IMR-90 (cell line): ENCODE measurements at regions not wholly inside any gene's neighbourhood (a gene's known extent, or its start where the extent isn't known, plus 50 kb on each side); places are given as distances from the start of the nearest gene placed in this dataset.

ENCODE experiments used
- ATAC-seq: fragments of 200-7000 bp; cut with Tn5 transposase; 2 replicates; pipeline ENCODE4 v1.9.1; 2020; ENCODE audit warnings: low read depth, mild to moderate bottlenecking, moderate library complexity
- BruUV-seq: library from RNA; stranded (reverse); fragments of 400-500 nt; replicated peaks from 2 replicates; lab custom pipeline; 2021; lab: Mats Ljungman, UMichigan
- CTCF ChIA-PET: fragments of 300-600 bp; formaldehyde crosslinking; extraction: SDS; loops from one replicate; lab custom pipeline; 2021; ENCODE audit warnings: antibody characterized with exemption; lab: Yijun Ruan, JAX
- POLR2A ChIA-PET: fragments of 300-600 bp; sonication (Branson Sonifier 250); formaldehyde crosslinking; loops from one replicate; lab custom pipeline; 2022; ENCODE audit warnings: antibody characterized with exemption; ENCODE audit not compliant: unreplicated experiment; lab: Charles Lee
- DNase-seq: peaks from one replicate; pipeline ENCODE4 v3.0.0; 2013
- H2AFZ ChIP-seq: replicated peaks from 2 replicates; pipeline ENCODE3; 2013; ENCODE audit warnings: low read length, mild to moderate bottlenecking; ENCODE audit not compliant: poor library complexity
- H2AK5ac ChIP-seq: 2 replicates; pipeline ENCODE4 v1.6.1; 2013; ENCODE audit warnings: low read depth, low read length, inconsistent platforms
- H2AK9ac ChIP-seq: replicated peaks from 2 replicates; pipeline ENCODE3; 2013; ENCODE audit warnings: mild to moderate bottlenecking, low read depth, low read length, moderate library complexity; ENCODE audit not compliant: poor library complexity
- H2BK120ac ChIP-seq: 2 replicates; pipeline ENCODE4 v1.6.1; 2013; ENCODE audit warnings: low read depth, low read length, inconsistent platforms
- H2BK15ac ChIP-seq: 3 replicates; pipeline ENCODE4 v1.6.1; 2013; ENCODE audit warnings: low read depth, low read length, inconsistent platforms
- H2BK20ac ChIP-seq: 2 replicates; pipeline ENCODE4 v1.6.1; 2013; ENCODE audit warnings: low read depth, mild to moderate bottlenecking, inconsistent platforms, low read length, moderate library complexity
- H2BK5ac ChIP-seq: 2 replicates; pipeline ENCODE4 v1.6.1; 2013; ENCODE audit warnings: mild to moderate bottlenecking, low read depth, low read length, inconsistent platforms; ENCODE audit not compliant: poor library complexity, severe bottlenecking
- H3K14ac ChIP-seq: replicated peaks from 2 replicates; pipeline ENCODE4 v1.6.1; 2013; ENCODE audit warnings: low read depth, low read length, inconsistent platforms
- H3K18ac ChIP-seq: 2 replicates; pipeline ENCODE4 v1.6.1; 2013; ENCODE audit warnings: low read depth, low read length, control low read depth
- H3K23ac ChIP-seq: 2 replicates; pipeline ENCODE4 v1.6.1; 2013; ENCODE audit warnings: low read depth, low read length, inconsistent platforms
- H3K27ac ChIP-seq: 2 replicates; pipeline ENCODE4 v1.5.1; 2013; ENCODE audit warnings: mild to moderate bottlenecking, control low read depth, low read length; ENCODE audit not compliant: insufficient read depth
- H3K27me3 ChIP-seq: 2 replicates; pipeline ENCODE4 v1.6.1; 2013; ENCODE audit warnings: low read length; ENCODE audit not compliant: control insufficient read depth, insufficient read depth
- H3K36me3 ChIP-seq: 2 replicates; pipeline ENCODE4 v1.6.1; 2013; ENCODE audit warnings: low read length, mixed read lengths; ENCODE audit not compliant: control insufficient read depth, insufficient read depth
- H3K4ac ChIP-seq: 2 replicates; pipeline ENCODE4 v1.6.1; 2013; ENCODE audit warnings: low read depth, low read length, inconsistent platforms
- H3K4me1 ChIP-seq: 2 replicates; pipeline ENCODE4 v1.6.1; 2013; ENCODE audit warnings: low read length, mixed read lengths; ENCODE audit not compliant: control insufficient read depth, insufficient read depth
- H3K4me2 ChIP-seq: 2 replicates; pipeline ENCODE4 v1.6.1; 2013; ENCODE audit warnings: low read depth, mild to moderate bottlenecking, control low read depth, low read length, moderate library complexity
- H3K4me3 ChIP-seq: 2 replicates; pipeline ENCODE4 v1.5.1; 2013; ENCODE audit warnings: low read depth, mild to moderate bottlenecking, control low read depth, low read length, moderate library complexity; ENCODE audit not compliant: insufficient read depth
- H3K56ac ChIP-seq: 2 replicates; pipeline ENCODE4 v1.6.1; 2013; ENCODE audit warnings: low read length, inconsistent platforms; ENCODE audit not compliant: insufficient read depth; ENCODE audit errors: extremely low read depth
- H3K79me1 ChIP-seq, 2 experiments: 2 replicates each; pipeline ENCODE4 v1.6.1; 2013; ENCODE audit warnings: low read length in 2 of 2, inconsistent platforms in 1 of 2, low read depth in 1 of 2
- H3K9ac ChIP-seq: 2 replicates; pipeline ENCODE4 v1.6.1; 2013; ENCODE audit warnings: low read depth, low read length, control low read depth
- H3K9me1 ChIP-seq: 2 replicates; pipeline ENCODE4 v1.6.1; 2013; ENCODE audit warnings: low read length, inconsistent platforms; ENCODE audit not compliant: insufficient read depth
- H3K9me3 ChIP-seq: 2 replicates; pipeline ENCODE4 v1.6.1; 2013; ENCODE audit warnings: low read length; ENCODE audit not compliant: control insufficient read depth, insufficient read depth
- H4K20me1 ChIP-seq: 2 replicates; pipeline ENCODE4 v1.6.1; 2013; ENCODE audit warnings: low read length, inconsistent platforms; ENCODE audit not compliant: insufficient read depth
- H4K5ac ChIP-seq: 2 replicates; pipeline ENCODE4 v1.6.1; 2013; ENCODE audit warnings: mild to moderate bottlenecking, low read depth, low read length, control low read depth
- H4K8ac ChIP-seq, 2 experiments: 2 replicates each; pipeline ENCODE4 v1.6.1; 2013; ENCODE audit warnings: low read depth in 2 of 2, low read length in 2 of 2, control low read depth in 1 of 2, inconsistent platforms in 1 of 2
- H4K91ac ChIP-seq: 2 replicates; pipeline ENCODE4 v1.6.1; 2013; ENCODE audit warnings: low read depth, low read length, inconsistent platforms; ENCODE audit not compliant: insufficient read depth
- BHLHE40 ChIP-seq: fragments of 150-350 bp; IDR thresholded peaks from 2 replicates; pipeline ENCODE4 v1.6.1; 2016; ENCODE audit warnings: mild to moderate bottlenecking, low read depth, low read length
- MAZ ChIP-seq: IDR thresholded peaks from 2 replicates; pipeline ENCODE4 v1.6.1; 2012; ENCODE audit warnings: low read depth, mild to moderate bottlenecking, low read length, improper control_type of control experiment, moderate library complexity, borderline replicate concordance
- NFE2L2 ChIP-seq: fragments of 150-350 bp; IDR thresholded peaks from 2 replicates; pipeline ENCODE4 v1.6.1; 2016; ENCODE audit warnings: low read depth, mild to moderate bottlenecking, low read length
- POLR2A ChIP-seq: IDR thresholded peaks from 2 replicates; pipeline ENCODE4 v1.6.1; 2012; ENCODE audit warnings: mild to moderate bottlenecking, low read depth, low read length
- RAD21 ChIP-seq: IDR thresholded peaks from 2 replicates; pipeline ENCODE4 v1.6.1; 2012; ENCODE audit warnings: low read length, improper control_type of control experiment
- RFX5 ChIP-seq: IDR thresholded peaks from 2 replicates; pipeline ENCODE4 v1.8.0; 2012; ENCODE audit warnings: low read depth, mild to moderate bottlenecking, low read length, moderate library complexity
- dilution Hi-C: fragments of 300-500 bp; cut with HindIII; formaldehyde crosslinking; loops from one replicate; pipeline ENCODE4 v1.14.3; 2018; ENCODE audit warnings: low sequenced_read_pairs; ENCODE audit not compliant: unreplicated experiment
- in situ Hi-C: fragments of 300-500 bp; cut with MboI; formaldehyde crosslinking; loops from 3 replicates; pipeline ENCODE4 v1.14.3; 2019; ENCODE audit warnings: low sequenced_read_pairs, inconsistent platforms, mixed read lengths
- intact Hi-C: fragments of 100-400 bp; cut with micrococcal nuclease; formaldehyde crosslinking; loops from 2 replicates; pipeline ENCODE4 v1.10.0; 2022
- TF ChIP-seq, protein P1 (sequence below): fragments of 150-350 bp; IDR thresholded peaks from 2 replicates; pipeline ENCODE4 v1.6.1; 2016; ENCODE audit warnings: low read depth, mild to moderate bottlenecking, low read length, moderate library complexity, borderline replicate concordance

DNA sequence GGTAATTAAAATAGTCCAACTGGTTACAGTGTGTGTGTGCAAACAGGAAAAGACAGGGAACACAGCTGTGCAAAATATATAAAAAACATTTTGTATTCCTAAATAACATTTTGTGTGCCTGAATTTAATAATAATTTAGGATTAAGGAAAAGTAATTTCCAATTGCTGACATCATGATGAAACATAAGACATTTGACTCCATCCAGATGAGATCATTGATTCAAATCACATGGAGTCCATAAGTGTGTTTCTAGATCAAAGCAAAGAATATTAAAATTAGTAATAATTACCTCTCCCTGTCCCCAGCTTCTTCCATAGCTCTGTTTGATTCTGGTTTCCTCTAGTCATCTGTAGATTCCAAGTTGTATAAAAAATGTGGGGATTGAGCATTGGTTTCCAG, 64.6 kb upstream of the BTN3A2 start:
- Histone ChIP-seq H2BK20ac (no peak overlapping the region), H2BK15ac (no peak overlapping the region), H3K36me3 (no peaks in the 10 kb centered on the region), H4K8ac (no peak overlapping the region), H2AFZ (no peak overlapping the region), H3K4me2 (no peak overlapping the region), H3K4me1 (peaks cover 7% of the 10 kb centered on the region; the same call in 1 of the 2 replicates), H3K56ac (no peak overlapping the region), H2AK5ac (no peak overlapping the region), H3K4ac (no peak overlapping the region), H3K27ac (no peak overlapping the region), H3K9me3 (no peaks in the 10 kb centered on the region), H3K27me3 (no peaks in the 10 kb centered on the region), H2AK9ac (no peak overlapping the region), H3K23ac (no peak overlapping the region), H4K91ac (no peak overlapping the region), H2BK5ac (no peak overlapping the region), H3K79me1 (no peaks in the 10 kb centered on the region), H3K14ac (no peak overlapping the region), H3K9ac (no peak overlapping the region), H3K4me3 (no peak overlapping the region), H3K18ac (no peak overlapping the region), H3K9me1 (peaks cover 6% of the 10 kb centered on the region), H4K5ac (no peak overlapping the region), H4K20me1 (no peaks in the 10 kb centered on the region; the same call in 1 of the 2 replicates), H2BK120ac (no peak overlapping the region)
- CTCF ChIA-PET = no interaction called here
- DNase-seq (no peak), ATAC-seq (no peak)
- TF ChIP-seq, protein P1, sequence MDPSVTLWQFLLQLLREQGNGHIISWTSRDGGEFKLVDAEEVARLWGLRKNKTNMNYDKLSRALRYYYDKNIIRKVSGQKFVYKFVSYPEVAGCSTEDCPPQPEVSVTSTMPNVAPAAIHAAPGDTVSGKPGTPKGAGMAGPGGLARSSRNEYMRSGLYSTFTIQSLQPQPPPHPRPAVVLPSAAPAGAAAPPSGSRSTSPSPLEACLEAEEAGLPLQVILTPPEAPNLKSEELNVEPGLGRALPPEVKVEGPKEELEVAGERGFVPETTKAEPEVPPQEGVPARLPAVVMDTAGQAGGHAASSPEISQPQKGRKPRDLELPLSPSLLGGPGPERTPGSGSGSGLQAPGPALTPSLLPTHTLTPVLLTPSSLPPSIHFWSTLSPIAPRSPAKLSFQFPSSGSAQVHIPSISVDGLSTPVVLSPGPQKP = no peak
- no peak for TF ChIP-seq POLR2A
- TF ChIP-seq BHLHE40 = no peak
- no peak for TF ChIP-seq RAD21
- TF ChIP-seq MAZ = no peak
- no peak for TF ChIP-seq NFE2L2
- TF ChIP-seq RFX5 = no peak
- dilution Hi-C loops (no loop called here), in situ Hi-C loops (loop anchor here (25.0 kb wide), 1 partner anchor 1512 kb away; a partner anchor contains a TSS), intact Hi-C loops (no loop called here)
- POLR2A ChIA-PET = no interaction called here
- BruUV-seq = no TSS peak
